ENCODE measurements at regions not wholly inside any gene's neighbourhood (a gene's known extent, or its start where the extent isn't known, plus 50 kb on each side); places are given as distances from the start of the nearest gene placed in this dataset.

- no peaks in the 10 kb centered on the region for H3K4me1 ChIP-seq (ENCODE audit: control insufficient read depth, insufficient read depth, low read length)
- peak; percentile 38 for DNase-seq (ENCODE audit: low read depth, low spot score)
- no peak for TF ChIP-seq POLR2AphosphoS5 (IDR thresholded peaks at IDR 0.05; ENCODE audit: low read depth, low read length)
- TF ChIP-seq REST (IDR thresholded peaks at IDR 0.05; ENCODE audit: insufficient read depth in 1 of 2, low read depth in 2 of 2, low read length in 1 of 2) = no peak
- peak; percentile 72 for TF ChIP-seq CTCF (IDR thresholded peaks at IDR 0.05)
- no peak for TF ChIP-seq TCF7L2 (IDR thresholded peaks at IDR 0.05; ENCODE audit: low read depth, low read length)
- H3K27ac ChIP-seq (ENCODE audit: low read length) = no peak overlapping the region
- intact Hi-C loops (cut with micrococcal nuclease; ENCODE audit: unreplicated experiment) = no loop called here
- H3K9me3 ChIP-seq (ENCODE audit: control insufficient read depth, insufficient read depth, low read depth, low read length) = no peaks in the 10 kb centered on the region
- no peaks in the 10 kb centered on the region for H3K36me3 ChIP-seq (ENCODE audit: control insufficient read depth, insufficient read depth, low read length)
- H3K27me3 ChIP-seq (ENCODE audit: control insufficient read depth, insufficient read depth, low read length) = peaks cover 8% of the 10 kb centered on the region; the same call in 1 of the 2 replicates
- ATAC-seq = peak; percentile 80; the same call in 1 of the 2 replicates
- in situ Hi-C loops (cut with HindIII; ENCODE audit: low pct_unique_long_range_greater_than_20kb, low sequenced_read_pairs) = no loop called here
- no peak overlapping the region for H3K4me3 ChIP-seq (ENCODE audit: low read depth in 2 of 2, low read length in 2 of 2)
- CTCF ChIA-PET = interaction anchor here (0.7 kb wide), 1 partner anchor 9 kb away, joined by 3 read pairs; no protein-coding TSS in a partner anchor
- POLR2A ChIA-PET = no interaction called here
- BruUV-seq (replicated peaks) = no TSS peak
Observed at GRCh38 chr6:168865-169455, 123.3 kb upstream of the DUSP22 start.

GRCh38 chr6:174036-174435 is 118.3 kb upstream of the DUSP22 start:
- no TSS peak for BruUV-seq (replicated peaks)
- Histone ChIP-seq H3K36me3 (ENCODE audit: control insufficient read depth, insufficient read depth, low read length) (no peaks in the 10 kb centered on the region), H3K27me3 (ENCODE audit: control insufficient read depth, insufficient read depth, low read length) (peaks cover 6% of the 10 kb centered on the region; the same call in 1 of the 2 replicates), H3K9me3 (ENCODE audit: control insufficient read depth, insufficient read depth, low read depth, low read length) (no peaks in the 10 kb centered on the region), H3K4me1 (ENCODE audit: control insufficient read depth, insufficient read depth, low read length) (no peaks in the 10 kb centered on the region), H3K27ac (ENCODE audit: low read length) (no peak overlapping the region), H3K4me3 (ENCODE audit: low read depth in 2 of 2, low read length in 2 of 2) (no peak overlapping the region)
- DNase-seq (ENCODE audit: low read depth, low spot score) (no peak), ATAC-seq (no peak)
- no peak for TF ChIP-seq SIN3A (IDR thresholded peaks at IDR 0.05; ENCODE audit: borderline replicate concordance, insufficient read depth, low read depth, low read length)
- no peak for TF ChIP-seq REST (IDR thresholded peaks at IDR 0.05; ENCODE audit: insufficient read depth in 1 of 2, low read depth in 2 of 2, low read length in 1 of 2)
- no peak for TF ChIP-seq POLR2AphosphoS5 (IDR thresholded peaks at IDR 0.05; ENCODE audit: low read depth, low read length)
- TF ChIP-seq CTCF (IDR thresholded peaks at IDR 0.05) = no peak
- no peak for TF ChIP-seq TCF7L2 (IDR thresholded peaks at IDR 0.05; ENCODE audit: low read depth, low read length)
- ChIA-PET POLR2A (no interaction called here), CTCF (no interaction called here)
- in situ Hi-C loops (cut with HindIII; ENCODE audit: low pct_unique_long_range_greater_than_20kb, low sequenced_read_pairs) = no loop called here
- intact Hi-C loops (cut with micrococcal nuclease; ENCODE audit: unreplicated experiment) = no loop called here

Measured in Panc1 (cell line).